GM12878 (cell line): ENCODE measurements at regions not wholly inside any gene's neighbourhood (a gene's known extent, or its start where the extent isn't known, plus 50 kb on each side); places are given as distances from the start of the nearest gene placed in this dataset.

Experiments used
- ATAC-seq: fragments of 200-7000 bp; cut with Tn5 transposase; 3 replicates; pipeline ENCODE4 v1.9.1; 2020; ENCODE audit warnings: mild to moderate bottlenecking, moderate library complexity
- BruUV-seq: library from RNA; stranded (reverse); fragments of 400-500 nt; replicated peaks from 2 replicates; lab custom pipeline; 2021; lab: Mats Ljungman, UMichigan
- CTCF ChIA-PET: fragments of 300-600 bp; sonication (Branson Sonifier 250); formaldehyde crosslinking; extraction: SDS; loops from one replicate; lab custom pipeline; 2021; ENCODE audit warnings: inconsistent platforms; lab: Yijun Ruan, JAX
- POLR2A ChIA-PET: fragments of 350-600 bp; formaldehyde crosslinking; extraction: SDS; loops from one replicate; lab custom pipeline; 2021; ENCODE audit warnings: inconsistent platforms; lab: Charles Lee
- RAD21 ChIA-PET: fragments of 300-600 bp; sonication (Branson Sonifier 250); formaldehyde crosslinking; loops from one replicate; lab custom pipeline; 2023; ENCODE audit warnings: antibody characterized with exemption; ENCODE audit not compliant: unreplicated experiment; lab: Charles Lee
- SMC1A ChIA-PET: fragments of 300-600 bp; sonication (Branson Sonifier 250); formaldehyde crosslinking; loops from one replicate; lab custom pipeline; 2023; ENCODE audit not compliant: unreplicated experiment, uncharacterized antibody; lab: Charles Lee
- DNase-seq: peaks from one replicate; pipeline ENCODE4 v3.0.0-alpha.2; 2011; ENCODE audit warnings: low read depth, low spot score
- FAIRE-seq: peaks from 3 replicates; lab custom pipeline; 2011; peaks lifted over from hg19 to GRCh38; lab: Jason Lieb, UNC
- H2AFZ ChIP-seq: 2 replicates; pipeline ENCODE4 v1.6.0; 2011; ENCODE audit warnings: low read depth, low read length, control low read depth; ENCODE audit not compliant: control insufficient read depth
- H3K27ac ChIP-seq: 2 replicates; pipeline ENCODE4 v1.5.1; 2011; ENCODE audit warnings: control low read depth; ENCODE audit not compliant: control insufficient read depth, insufficient read depth
- H3K27me3 ChIP-seq, 2 experiments: replicated peaks in 1 of 2; 2 replicates each; pipeline versions ENCODE4 v1.6.0 to v1.6.1; 2011; ENCODE audit warnings: low read length in 1 of 2; ENCODE audit not compliant: control insufficient read depth in 2 of 2, insufficient read depth in 2 of 2
- H3K36me3 ChIP-seq, 2 experiments: 2 replicates each; pipeline ENCODE4 v1.5.1; 2011; ENCODE audit warnings: low read length in 1 of 2; ENCODE audit not compliant: control insufficient read depth in 2 of 2, insufficient read depth in 2 of 2
- H3K4me1 ChIP-seq: 2 replicates; pipeline ENCODE4 v1.6.1; 2011; ENCODE audit warnings: mild to moderate bottlenecking, low read length, moderate library complexity, mixed read lengths; ENCODE audit not compliant: control insufficient read depth, insufficient read depth
- H3K4me2 ChIP-seq: 2 replicates; pipeline ENCODE4 v1.6.0; 2011; ENCODE audit warnings: control low read depth; ENCODE audit not compliant: control insufficient read depth, insufficient read depth
- H3K4me3 ChIP-seq: fragments of 200-600 bp; sonication (generic); 2 replicates; pipeline ENCODE4 v1.5.1; 2016
- H3K79me2 ChIP-seq: 2 replicates; pipeline ENCODE4 v1.6.0; 2011; ENCODE audit warnings: low read length; ENCODE audit not compliant: control insufficient read depth, insufficient read depth
- H3K9ac ChIP-seq: 2 replicates; pipeline ENCODE4 v1.8.0; 2011; ENCODE audit warnings: low read length, control low read depth, mixed read lengths; ENCODE audit not compliant: control insufficient read depth, insufficient read depth
- H3K9me3 ChIP-seq: replicated peaks from 3 replicates; pipeline ENCODE4 v1.5.1; 2011; ENCODE audit warnings: mild to moderate bottlenecking, low read length; ENCODE audit not compliant: control insufficient read depth, insufficient read depth
- H4K20me1 ChIP-seq: 2 replicates; pipeline ENCODE4 v1.6.0; 2011; ENCODE audit not compliant: control insufficient read depth, insufficient read depth
- FOXK2 ChIP-seq: fragments of 450-650 bp; IDR thresholded peaks from 2 replicates; pipeline ENCODE4 v1.6.1; 2017; ENCODE audit warnings: mild to moderate bottlenecking, moderate library complexity
- RAD21 ChIP-seq: IDR thresholded peaks from 2 replicates; pipeline ENCODE4 v1.6.1; 2011; ENCODE audit warnings: mild to moderate bottlenecking, low read depth, low read length, moderate library complexity; ENCODE audit not compliant: insufficient read depth
- ZNF24 ChIP-seq: fragments of 450-650 bp; IDR thresholded peaks from 2 replicates; pipeline ENCODE4 v1.6.1; 2017; ENCODE audit warnings: antibody characterized with exemption, mild to moderate bottlenecking
- in situ Hi-C: fragments of 300-500 bp; cut with MboI; formaldehyde crosslinking; loops from 9 replicates; pipeline ENCODE4 v1.14.3; 2018; ENCODE audit warnings: mixed read lengths
- intact Hi-C: fragments of 100-400 bp; cut with micrococcal nuclease; formaldehyde crosslinking; loops from one replicate; pipeline ENCODE4 v1.14.2; 2022; ENCODE audit not compliant: unreplicated experiment
- TF ChIP-seq, protein P1 (sequence below): fragments of 450-650 bp; IDR thresholded peaks from 2 replicates; pipeline ENCODE4 v1.6.1; 2016; ENCODE audit warnings: mild to moderate bottlenecking
- TF ChIP-seq, protein P2 (sequence below): fragments of 150-350 bp; IDR thresholded peaks from 2 replicates; pipeline ENCODE4 v1.6.1; 2016; ENCODE audit warnings: low read depth, low read length

DNA sequence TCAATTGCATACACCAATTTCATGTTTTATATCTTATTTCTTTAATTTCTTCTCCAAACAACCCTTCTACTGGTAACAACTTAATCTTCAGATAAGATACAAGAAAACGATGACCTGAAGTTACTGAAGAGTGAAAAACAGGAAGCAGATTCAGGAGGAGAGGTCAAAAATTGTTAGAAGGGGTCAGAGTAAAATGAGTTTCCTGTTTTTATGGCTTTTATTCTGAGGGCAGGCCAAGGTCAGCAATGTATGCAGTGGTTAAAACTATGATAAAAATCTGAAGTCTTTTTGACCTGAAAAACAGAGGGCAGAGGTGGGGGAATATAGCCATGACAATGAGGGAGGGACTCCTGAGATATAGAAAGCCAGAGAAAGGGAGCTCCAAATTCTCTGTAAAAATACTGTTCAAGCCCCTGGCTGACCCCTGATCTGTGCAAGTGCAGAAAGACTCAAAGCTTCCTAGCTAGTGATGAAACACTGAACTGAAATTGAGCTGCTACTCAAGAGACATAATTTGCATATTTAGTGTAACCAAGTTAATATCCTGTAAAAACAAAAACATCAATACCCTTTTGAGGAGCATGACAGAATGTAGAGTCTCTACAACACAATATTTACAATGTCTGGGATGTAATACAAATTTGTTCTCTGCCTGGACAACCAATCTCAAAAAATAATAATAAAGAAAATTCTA lies 514.3 kb upstream of the SEL1L start (continued):
- TF ChIP-seq, protein P1, sequence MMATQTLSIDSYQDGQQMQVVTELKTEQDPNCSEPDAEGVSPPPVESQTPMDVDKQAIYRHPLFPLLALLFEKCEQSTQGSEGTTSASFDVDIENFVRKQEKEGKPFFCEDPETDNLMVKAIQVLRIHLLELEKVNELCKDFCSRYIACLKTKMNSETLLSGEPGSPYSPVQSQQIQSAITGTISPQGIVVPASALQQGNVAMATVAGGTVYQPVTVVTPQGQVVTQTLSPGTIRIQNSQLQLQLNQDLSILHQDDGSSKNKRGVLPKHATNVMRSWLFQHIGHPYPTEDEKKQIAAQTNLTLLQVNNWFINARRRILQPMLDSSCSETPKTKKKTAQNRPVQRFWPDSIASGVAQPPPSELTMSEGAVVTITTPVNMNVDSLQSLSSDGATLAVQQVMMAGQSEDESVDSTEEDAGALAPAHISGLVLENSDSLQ: peak; percentile 72; the same call in 1 of the 2 replicates
- no peak for TF ChIP-seq FOXK2
- no peak for TF ChIP-seq ZNF24
- TF ChIP-seq, all 136 proteins: peak for 4

- intact Hi-C loops (no loop called here), in situ Hi-C loops (no loop called here)
- peak; percentile 51 for ATAC-seq
- ChIA-PET SMC1A (interaction anchor here (0.9 to 2.7 kb wide), 6 partner anchors 9 to 62 kb away, joined by 3 to 10 read pairs (median 4); no protein-coding TSS in a partner anchor), CTCF (interaction anchor here (0.5 to 2.9 kb wide), 9 partner anchors 10 to 181 kb away, joined by 3 to 24 read pairs (median 5); no protein-coding TSS in a partner anchor), RAD21 (interaction anchor here (1.8 to 2.4 kb wide), 2 partner anchors 42 to 61 kb away, joined by 11 to 18 read pairs; no protein-coding TSS in a partner anchor), POLR2A (no interaction called here)
- Histone ChIP-seq H2AFZ (no peak overlapping the region), H3K36me3 (no peaks in the 10 kb centered on the region), H4K20me1 (no peaks in the 10 kb centered on the region), H3K4me1 (no peaks in the 10 kb centered on the region), H3K27me3 (no peaks in the 10 kb centered on the region), H3K79me2 (no peaks in the 10 kb centered on the region), H3K27ac (no peak overlapping the region), H3K4me2 (no peak overlapping the region), H3K9ac (no peak overlapping the region), H3K4me3 (no peak overlapping the region), H3K9me3 (no peaks in the 10 kb centered on the region)
- FAIRE-seq: no peak
- TF ChIP-seq, protein P2, sequence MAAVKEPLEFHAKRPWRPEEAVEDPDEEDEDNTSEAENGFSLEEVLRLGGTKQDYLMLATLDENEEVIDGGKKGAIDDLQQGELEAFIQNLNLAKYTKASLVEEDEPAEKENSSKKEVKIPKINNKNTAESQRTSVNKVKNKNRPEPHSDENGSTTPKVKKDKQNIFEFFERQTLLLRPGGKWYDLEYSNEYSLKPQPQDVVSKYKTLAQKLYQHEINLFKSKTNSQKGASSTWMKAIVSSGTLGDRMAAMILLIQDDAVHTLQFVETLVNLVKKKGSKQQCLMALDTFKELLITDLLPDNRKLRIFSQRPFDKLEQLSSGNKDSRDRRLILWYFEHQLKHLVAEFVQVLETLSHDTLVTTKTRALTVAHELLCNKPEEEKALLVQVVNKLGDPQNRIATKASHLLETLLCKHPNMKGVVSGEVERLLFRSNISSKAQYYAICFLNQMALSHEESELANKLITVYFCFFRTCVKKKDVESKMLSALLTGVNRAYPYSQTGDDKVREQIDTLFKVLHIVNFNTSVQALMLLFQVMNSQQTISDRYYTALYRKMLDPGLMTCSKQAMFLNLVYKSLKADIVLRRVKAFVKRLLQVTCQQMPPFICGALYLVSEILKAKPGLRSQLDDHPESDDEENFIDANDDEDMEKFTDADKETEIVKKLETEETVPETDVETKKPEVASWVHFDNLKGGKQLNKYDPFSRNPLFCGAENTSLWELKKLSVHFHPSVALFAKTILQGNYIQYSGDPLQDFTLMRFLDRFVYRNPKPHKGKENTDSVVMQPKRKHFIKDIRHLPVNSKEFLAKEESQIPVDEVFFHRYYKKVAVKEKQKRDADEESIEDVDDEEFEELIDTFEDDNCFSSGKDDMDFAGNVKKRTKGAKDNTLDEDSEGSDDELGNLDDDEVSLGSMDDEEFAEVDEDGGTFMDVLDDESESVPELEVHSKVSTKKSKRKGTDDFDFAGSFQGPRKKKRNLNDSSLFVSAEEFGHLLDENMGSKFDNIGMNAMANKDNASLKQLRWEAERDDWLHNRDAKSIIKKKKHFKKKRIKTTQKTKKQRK: no peak
- TF ChIP-seq RAD21: peak; percentile 28; the same call in 1 of the 2 replicates
- BruUV-seq: no TSS peak
- DNase-seq: no peak
Measured at GRCh38 chr14:82052778-82053177, 519.1 kb upstream of the SEL1L start.
